HG03095 (cell line): ENCODE measurements at regions not wholly inside any gene's neighbourhood (a gene's known extent, or its start where the extent isn't known, plus 50 kb on each side); places are given as distances from the start of the nearest gene placed in this dataset.
"Not testable (repeated sequence)": the region's sequence is repeated elsewhere in the genome, so short reads cannot be mapped to it uniquely, and the experiment has no call there.

ENCODE experiments used
- ATAC-seq: cut with Tn5 transposase; IDR thresholded peaks from one replicate; pipeline ENCODE4 v1.9.1; 2021; ENCODE audit warnings: moderate library complexity; ENCODE audit not compliant: unreplicated experiment

DNA sequence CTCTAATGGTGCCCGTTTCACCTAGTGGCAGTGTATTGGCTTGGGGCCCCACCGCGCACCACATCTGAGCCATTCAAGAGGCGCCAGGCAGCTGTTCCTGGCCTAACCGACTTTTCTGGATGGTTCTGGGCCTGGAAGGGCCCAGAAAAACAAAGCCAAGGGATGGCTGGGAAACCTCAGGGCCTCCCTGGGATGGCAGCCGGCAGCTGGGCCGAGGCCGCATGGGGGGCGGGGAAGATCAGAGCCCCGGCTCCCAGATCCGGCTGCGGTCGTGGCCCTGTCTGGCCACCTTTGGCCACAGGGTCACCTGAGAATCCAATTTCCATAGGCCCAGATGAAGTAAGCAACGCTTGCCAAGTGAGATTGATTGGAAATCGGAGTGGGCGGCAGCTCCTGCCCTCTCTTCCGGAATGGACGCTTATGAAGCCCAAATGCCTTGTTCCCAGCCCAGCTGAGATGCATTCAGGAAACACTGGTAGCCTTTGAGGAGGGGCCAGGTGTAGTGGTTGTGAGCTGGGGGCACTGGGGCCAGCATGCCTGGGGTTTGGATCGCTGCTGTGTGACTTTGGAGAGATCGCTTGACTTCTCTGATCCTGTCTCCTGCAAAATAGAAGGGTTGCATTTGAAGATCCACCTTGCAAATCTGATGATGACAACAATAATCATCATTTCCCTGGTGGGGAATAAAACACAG lies 163.8 kb upstream of the GSE1 start:
- ATAC-seq: no peak

DNA sequence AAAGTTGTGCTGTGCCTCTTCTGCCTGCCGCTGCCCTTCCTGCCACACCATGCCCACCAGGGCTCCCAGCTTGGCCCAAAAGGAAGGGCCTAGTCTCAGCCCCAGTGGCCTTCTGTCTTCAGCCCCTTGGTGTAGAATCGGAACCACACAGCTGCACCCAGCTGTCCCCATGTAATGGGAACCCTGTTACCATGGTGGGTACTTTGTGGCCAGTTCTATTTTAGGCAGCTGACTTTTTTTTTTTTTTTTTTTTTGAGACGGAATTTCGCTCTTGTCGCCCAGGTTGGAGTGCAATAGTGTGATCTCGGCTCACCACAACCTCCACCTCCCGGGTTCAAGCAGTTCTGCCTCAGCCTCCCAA lies 163.3 kb upstream of the GSE1 start:
- ATAC-seq: no peak

DNA sequence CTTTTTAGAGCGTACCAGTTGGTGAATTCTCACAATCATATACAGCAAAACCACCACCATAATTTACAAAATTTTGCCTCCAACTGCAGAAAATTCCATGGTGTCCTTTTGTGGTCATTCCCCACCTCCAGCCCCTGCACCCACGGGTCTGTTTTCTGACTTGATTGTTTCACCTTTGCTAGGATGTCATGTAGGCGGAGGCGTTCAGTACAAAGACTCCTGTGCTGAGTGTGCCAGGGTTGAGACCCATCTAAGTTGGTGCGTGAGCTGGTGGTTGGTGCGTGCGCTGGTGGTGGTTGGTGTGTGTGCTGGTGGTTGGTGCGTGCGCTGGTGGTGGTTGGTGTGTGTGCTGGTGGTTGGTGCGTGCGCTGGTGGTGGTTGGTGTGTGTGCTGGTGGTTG lies 162.0 kb upstream of the GSE1 start:
- ATAC-seq: not testable (repeated sequence)

DNA sequence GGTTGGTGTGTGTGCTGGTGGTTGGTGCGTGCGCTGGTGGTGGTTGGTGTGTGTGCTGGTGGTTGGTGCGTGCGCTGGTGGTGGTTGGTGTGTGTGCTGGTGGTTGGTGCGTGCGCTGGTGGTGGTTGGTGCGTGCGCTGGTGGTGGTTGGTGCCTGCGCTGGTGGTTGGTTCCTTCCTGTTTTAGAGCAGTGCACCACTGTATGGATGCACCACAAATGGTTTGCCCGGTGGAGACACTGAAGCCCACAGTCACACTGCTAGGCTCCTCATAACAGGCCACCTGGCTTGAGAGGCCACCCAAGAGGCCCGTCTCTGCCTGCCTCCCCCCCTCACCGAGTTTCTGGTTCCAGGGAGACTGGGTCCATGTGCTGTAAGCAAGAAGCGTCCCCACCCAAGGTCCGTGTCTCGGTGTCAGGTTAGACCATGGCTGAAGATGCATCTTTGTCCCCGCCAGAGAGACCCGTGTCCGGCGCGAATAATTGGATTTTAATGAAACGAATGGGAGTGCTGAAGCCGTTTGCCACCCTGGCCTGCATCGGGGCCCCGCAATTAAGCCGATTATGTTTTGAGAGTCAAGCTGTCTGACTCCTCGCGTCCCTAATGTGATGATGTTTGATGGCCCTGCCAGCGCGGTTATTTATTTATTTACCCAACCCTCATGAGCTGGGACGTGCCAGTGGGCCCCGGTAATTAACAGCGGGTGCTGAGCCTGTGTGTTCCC lies 161.3 kb upstream of the GSE1 start:
- ATAC-seq: no peak

DNA sequence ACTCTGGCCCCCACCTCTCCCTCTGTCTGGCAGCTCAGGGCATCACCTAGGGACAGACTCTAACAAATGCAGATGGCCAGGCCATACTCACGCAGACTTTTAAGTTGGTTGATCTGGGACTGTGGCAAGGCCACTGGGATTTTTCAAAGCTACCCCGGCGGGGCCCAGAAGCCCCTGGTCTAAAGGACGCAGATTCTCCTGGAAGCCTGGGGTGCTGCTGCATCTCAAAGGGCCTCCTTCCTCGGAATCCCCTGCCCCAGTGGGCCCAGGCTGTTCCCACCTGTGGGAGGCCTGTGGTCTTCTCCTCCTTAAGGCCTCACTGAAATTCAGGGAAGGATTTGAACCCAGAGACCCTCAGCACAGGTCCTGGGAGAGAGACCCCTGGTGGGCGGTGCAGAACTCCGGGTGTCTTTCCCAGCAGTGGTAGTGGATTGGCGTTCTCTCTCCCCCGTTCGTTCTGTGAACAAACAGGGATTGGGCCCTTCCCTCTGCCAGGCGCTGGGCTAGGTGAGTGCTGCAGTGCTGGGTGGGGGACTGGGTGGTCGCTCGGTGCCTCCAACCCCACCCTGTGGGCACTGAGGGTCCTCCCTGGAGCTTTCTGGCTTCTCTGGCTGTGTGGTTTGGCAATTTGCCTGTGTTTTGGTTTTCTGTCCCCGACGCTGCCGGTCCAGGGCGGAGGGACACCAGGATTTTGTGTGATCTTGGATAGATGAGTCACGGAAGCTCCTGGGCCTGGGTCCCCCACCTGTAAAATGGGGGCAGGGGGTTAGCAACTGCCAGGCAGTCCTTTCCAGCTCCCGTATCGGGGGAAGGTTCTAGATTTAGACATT lies 160.5 kb upstream of the GSE1 start:
- ATAC-seq: no peak

DNA sequence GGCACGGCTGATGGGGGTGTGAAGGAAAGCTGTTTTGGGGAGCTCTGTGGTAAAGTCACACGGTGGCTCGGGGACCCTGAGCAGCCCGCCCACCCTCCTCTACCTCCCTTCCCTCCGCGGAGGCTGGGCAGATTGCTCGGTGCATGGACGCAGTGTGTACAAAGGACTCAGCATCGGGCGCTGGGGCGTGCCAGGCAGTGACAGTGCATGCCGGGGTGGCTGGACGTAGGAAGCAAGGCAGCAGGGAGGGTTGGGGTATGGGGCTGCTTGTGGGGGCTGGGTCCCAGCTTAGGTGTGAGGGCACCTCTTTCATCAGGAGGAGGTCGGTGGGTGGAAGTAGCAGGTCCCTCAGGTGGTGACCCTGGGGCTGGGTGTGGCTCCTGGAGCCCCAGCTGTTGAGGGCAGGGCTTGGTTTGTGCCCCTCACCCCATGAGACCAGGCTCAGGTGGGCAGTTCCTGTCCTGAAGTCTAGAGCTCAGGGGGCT lies 159.9 kb upstream of the GSE1 start:
- no peak for ATAC-seq

DNA sequence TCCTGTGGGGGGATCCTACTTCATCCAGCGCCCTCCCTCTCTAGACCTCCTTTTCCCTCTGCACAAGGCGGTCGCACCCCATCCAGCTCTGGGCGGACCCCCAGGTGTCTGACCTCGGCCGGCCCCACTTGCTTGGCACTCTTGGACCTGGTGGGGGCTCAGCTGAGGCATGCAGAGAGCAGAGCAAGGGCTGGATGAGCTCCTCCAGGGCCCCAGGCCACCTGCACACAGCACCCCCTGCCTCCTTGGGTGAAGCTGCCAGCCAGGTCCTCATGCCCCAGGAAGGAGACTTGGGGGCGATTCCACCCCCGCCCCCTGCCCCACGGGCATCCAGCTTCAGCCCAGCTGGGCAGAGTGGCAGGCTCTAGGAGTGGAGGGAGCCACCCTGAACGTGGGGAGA lies 159.4 kb upstream of the GSE1 start:
- ATAC-seq: no peak

DNA sequence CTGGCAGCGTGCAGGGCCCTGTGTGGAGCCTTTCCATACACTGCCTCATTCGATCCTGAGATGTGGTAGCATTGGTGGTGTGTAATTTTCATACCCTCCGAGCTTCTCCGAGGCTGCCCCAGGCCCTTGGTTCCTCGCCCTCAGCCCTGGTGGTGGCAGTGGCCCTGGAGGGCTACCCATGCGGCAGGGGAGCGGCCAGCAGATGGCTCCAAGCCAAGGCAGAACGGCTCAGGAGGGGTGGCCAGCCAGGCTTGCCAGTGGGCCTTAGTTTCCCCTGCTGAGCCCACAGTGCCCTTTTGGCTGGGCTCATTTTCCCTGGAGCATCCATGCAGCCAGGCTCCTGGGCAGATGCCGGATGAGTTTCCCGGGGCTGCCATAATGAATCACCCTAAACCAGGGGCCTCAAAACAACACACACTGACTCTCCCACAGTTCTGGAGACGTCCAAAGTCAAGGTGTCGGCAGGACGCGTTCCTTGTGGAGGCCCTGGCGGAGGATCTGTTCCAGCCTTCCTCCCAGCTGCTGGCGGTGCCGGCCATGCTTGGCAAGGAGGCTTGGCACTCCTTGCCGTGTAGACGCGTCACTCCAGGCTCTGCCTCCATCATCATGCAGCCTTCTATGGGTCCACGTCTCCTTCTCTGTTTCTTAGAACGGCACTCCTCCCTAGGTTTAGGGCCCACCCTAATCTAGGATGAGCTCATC lies 158.8 kb upstream of the GSE1 start:
- ATAC-seq: no peak

DNA sequence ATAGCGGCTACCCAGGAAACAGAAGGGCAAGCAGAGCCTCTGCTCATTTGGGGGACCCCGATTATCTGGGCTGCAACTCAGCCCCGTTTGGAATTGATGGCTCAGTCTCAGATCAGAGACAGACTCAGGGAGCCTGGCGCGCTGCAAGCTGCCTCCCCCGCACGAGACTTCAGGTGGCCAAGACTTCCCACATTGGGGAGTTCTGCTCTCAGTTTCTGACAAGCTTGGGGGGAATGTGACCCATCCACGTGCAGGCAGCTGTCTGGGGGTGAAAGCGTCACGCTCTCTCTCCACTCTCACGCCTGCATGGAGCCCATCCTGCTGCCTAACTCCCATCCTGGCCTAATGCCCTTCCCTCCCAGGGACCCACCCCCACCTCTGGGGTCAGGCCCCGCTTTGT lies 157.6 kb upstream of the GSE1 start:
- ATAC-seq: no peak

DNA sequence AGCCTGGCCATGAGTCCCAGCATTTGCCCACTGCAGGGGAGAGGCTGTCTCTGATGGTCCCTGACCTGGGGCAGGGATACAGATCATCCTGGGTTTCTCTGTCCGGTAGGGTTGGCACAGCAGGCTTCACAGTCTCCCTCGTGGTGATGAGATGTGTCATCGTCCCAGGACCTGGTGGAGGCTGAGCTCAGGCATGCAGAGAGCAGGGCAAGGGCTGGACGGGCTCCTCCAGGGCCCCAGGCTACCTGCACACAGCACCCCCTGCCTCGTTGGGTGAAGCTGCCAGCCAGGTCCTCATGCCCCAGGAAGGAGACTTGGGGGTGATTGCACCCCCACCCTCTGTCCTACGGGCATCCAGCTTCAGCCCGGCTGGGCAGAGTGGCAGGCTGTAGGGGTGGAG lies 155.8 kb upstream of the GSE1 start:
- no peak for ATAC-seq

DNA sequence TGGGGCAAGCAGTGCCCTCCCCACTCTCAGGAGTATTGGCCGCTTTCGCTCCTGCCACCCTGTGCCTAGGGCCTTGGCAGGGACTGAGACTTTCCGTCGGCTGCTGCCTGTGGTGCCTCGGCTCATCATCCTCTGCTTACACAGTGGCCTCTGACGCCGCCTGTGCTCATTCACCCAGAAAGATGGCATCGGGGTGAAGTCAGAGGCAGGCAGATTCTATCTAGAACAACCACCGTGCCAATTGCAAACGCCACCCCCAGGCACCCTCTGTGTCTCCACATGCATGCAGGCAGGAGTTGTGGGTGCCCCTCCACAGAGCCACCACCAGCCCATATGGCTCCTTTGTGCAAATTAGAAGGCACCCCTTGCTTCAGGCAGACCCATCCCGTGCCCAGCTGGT lies 154.2 kb upstream of the GSE1 start:
- ATAC-seq: no peak

DNA sequence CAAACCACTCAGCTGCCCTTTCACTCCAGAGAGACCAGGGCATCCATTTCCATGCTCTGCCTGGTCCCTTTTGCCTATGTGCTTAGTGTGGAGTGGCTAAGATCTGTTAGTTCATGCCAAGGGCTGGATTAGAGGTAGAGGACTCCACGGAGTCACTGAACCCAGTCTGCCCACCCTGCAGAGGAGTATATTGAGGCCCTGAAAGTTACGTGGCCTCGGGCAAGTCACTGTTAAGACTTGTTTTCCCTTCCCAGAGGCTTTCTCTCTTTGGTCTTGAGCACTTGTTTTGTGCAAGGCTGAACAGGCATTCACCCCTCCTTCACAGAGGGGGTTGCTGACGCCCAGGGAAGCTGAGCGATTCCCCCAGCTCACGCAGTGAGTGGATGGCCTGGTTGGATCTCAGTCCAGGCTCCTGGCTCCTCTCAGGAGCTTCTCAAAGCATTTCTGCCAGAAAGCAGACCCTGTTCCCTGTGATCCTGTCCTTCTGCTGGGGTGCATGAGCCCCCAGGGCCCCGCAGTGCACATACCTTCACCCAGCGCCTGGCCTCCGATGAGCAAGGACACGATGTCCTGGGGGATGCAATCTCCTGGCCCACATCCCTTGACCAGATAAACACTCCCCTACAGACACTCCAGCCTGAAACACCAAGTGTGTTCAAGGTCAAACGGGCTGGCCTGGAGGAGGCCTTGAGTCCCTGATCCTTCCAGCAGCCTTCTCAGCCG lies 153.4 kb upstream of the GSE1 start:
- ATAC-seq: no peak

DNA sequence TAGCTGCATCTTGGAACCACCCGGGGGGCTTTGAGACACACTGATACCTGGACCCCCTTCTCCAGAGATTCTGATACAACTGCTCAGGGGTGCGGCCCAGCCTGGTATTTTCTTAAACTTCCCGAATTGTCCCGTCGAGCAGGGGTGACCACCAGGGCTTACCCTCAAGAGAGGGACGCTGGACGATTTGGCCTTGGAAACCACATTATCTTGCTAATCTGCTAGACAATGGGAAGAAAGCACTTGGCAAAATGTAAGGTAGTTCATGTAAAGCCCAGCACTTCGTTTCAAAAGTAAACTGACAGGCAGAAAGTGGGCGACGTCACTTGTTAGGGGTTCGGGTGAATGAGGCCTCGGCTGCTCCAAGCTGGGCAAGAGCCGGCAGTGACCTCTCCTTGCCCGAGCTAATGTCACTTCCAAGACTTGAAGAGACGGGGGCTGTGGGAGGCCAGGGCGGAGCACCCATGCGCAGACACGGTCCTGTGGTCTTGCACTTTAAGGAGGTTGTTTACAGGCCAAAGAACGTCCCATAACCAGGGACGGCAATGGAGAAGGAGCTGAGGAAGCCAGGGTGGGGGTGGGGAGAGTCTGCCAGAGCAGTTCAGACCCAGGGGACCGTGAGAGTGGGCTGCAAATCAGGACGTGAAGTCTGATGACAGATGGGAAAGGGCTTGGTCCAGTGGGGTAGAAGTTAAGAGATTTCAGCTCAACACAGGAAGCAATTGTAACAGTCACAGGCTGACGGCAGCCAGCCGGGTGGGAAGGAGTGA lies 152.7 kb upstream of the GSE1 start:
- no peak for ATAC-seq

DNA sequence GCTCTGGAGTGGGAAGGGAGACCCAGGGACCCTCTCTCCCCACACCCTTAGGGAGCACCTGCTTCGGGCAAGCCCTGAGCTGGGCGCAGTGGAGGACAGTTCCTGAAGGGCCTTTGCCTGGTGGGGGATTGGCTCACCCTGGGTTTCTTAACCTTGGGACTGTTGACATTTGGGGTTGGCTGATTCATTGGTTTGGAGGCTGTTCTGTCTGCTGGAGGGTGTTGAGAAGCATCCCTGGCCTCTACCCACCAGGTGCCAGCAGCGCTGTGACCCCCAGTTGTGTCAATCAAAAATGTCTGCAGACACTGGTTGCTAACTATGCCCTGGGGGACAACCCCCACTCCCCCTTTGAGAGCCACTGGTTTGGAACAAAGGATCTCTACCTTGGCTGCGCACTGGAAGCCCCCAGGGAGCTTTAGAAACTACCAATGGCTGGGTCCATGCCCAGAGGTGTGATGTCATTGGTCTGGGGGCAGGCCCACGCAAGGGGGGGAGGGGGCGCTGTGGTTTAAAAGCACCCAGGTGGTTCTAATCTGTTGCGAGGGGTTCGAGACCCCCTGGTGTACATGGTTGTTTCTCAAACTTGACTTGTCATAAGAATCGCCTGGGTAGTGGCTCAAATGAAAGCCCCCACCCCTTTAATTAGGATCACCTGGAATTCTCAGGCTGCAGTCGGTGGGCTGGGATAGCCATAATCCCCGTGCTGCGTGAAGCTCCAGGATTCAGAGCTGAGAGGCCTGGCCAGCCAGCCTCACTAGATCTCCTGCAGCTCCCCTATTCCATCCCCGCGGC lies 151.9 kb upstream of the GSE1 start:
- ATAC-seq: no peak

DNA sequence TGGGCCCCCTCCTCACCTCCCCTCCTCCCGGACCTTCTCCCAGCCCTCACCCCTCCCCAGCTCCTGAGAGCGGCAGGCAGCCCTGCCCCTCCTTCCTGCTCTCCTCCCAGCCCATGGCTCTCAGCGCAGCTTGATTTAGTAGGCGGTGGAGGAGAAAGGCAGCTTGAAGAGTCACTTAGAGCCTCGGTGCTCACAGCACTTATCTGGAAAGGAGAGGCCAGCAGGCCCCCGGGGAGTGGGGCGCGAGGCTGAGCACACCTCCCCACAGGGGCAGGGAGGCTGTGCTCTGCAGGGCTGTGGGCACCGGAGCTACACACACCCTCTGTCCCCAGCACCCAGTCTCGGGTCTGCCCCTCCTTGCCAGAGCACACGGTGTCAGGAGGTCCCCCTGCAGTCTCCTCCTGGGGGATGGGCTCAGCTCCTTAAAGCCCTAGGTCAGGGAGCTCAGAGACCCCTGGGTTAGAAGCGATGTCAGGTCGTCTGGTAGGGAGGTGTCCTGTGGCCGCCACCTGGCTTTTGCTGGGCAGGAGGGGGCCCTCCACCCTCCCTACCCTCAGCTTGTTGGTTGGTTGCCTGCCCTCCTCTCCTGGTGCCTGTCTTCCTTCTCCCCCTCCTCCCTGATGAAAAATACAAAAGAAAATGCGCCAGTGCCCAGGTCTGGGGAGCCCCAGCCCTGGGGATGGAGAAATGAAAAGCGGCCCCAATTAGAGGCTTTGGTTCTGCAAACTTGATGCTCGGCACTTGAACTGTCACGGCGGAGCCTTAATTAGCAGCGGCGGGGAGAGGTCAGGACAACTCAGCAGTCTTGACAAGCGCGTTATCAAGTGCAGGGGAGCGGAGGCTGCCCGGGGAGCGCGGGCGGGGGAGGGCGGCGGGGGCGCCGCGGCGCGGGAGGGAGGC lies 151.1 kb upstream of the GSE1 start:
- no peak for ATAC-seq

DNA sequence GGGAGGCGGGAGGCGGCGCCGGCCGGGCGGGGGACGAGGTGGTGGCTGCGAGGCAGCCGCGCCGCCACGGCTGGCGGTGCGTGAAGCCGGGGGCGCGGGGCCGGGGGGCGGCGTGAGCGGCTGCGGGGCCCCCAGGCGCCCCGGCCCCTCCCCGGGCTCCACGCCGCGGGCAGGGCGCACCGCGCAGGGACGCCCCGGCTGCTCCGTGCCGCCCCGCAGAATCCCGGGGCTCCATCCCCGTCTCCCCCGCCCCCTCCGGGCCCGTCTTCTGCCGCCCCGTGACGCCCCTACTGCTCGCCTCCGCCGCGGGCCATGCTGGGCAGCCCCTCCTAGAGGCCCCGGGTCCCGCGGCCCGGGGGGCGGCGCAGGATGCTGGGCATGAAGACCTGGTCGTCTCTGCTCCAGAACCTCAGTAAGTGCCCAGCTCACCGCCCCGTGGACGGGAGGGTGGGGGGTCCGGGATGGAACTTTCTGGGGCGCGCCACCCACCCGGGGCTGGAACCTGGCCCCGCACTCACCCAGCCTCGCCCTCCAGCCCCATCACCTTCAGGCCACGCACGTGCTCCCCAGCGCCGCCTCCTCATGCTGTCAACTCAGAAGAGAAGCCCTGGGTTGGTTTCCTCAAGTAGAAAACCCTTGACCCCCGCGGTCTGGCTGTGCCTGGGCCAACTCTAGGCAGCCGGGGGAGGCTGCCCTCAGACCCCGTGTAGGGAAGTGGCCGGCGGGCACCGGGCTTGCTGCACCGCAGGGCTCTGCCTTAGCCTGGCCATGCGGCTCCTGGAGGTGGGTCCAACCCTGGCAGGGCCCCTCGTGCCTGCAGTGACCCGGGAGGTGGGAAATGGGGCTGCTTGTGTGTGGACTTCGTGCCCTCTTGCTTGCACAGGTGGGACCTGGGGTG lies 150.2 kb upstream of the GSE1 start:
- no peak for ATAC-seq
